OCI-LY1 (cell line): ENCODE measurements at regions not wholly inside any gene's neighbourhood (a gene's known extent, or its start where the extent isn't known, plus 50 kb on each side); places are given as distances from the start of the nearest gene placed in this dataset.

Experiments
- H2AFZ ChIP-seq: fragments of 200-600 bp; sonication (generic), shearing (Covaris generic); 2 replicates; pipeline ENCODE4 v1.6.0; 2014; ENCODE audit warnings: antibody characterized with exemption, mild to moderate bottlenecking, low read length
- H3F3A ChIP-seq: fragments of 200-600 bp; sonication (generic), shearing (Covaris generic); 2 replicates; pipeline ENCODE4 v1.6.0; 2014; ENCODE audit warnings: mild to moderate bottlenecking, antibody characterized with exemption, low read length, moderate library complexity; ENCODE audit not compliant: insufficient read depth
- H3K27ac ChIP-seq: fragments of 200-600 bp; sonication (generic); 2 replicates; pipeline ENCODE4 v1.5.1; 2014; ENCODE audit warnings: low read length, mixed run types, mild to moderate bottlenecking, low read depth; ENCODE audit not compliant: poor library complexity, severe bottlenecking
- H3K27me3 ChIP-seq: fragments of 200-600 bp; sonication (generic); 2 replicates; pipeline ENCODE4 v1.6.0; 2014; ENCODE audit warnings: antibody characterized with exemption, mild to moderate bottlenecking, low read length, moderate library complexity; ENCODE audit not compliant: insufficient read depth
- H3K36me3 ChIP-seq: fragments of 200-600 bp; sonication (generic); 2 replicates; pipeline ENCODE4 v1.6.1; 2014; ENCODE audit warnings: mild to moderate bottlenecking, antibody characterized with exemption, low read length, moderate library complexity, mixed read lengths; ENCODE audit not compliant: insufficient read depth
- H3K4me1 ChIP-seq: fragments of 200-600 bp; sonication (generic); 2 replicates; pipeline ENCODE4 v1.5.1; 2014; ENCODE audit warnings: mild to moderate bottlenecking, low read length, moderate library complexity; ENCODE audit not compliant: insufficient read depth, severe bottlenecking
- H3K4me2 ChIP-seq: fragments of 200-600 bp; sonication (generic), shearing (Covaris generic); 2 replicates; pipeline ENCODE4 v1.6.1; 2014; ENCODE audit warnings: low read length
- H3K4me3 ChIP-seq: fragments of 200-600 bp; sonication (generic); 2 replicates; pipeline ENCODE4 v1.5.1; 2014; ENCODE audit warnings: low read length, low read depth, mild to moderate bottlenecking, mixed read lengths; ENCODE audit not compliant: poor library complexity, severe bottlenecking
- H3K79me2 ChIP-seq: fragments of 200-600 bp; shearing (Covaris generic); 2 replicates; pipeline ENCODE4 v1.6.1; 2016; ENCODE audit warnings: mixed run types, low read length, mixed read lengths; ENCODE audit not compliant: insufficient read depth
- H3K9ac ChIP-seq: fragments of 200-600 bp; sonication (generic), shearing (Covaris generic); 2 replicates; pipeline ENCODE4 v1.6.1; 2014; ENCODE audit warnings: mild to moderate bottlenecking, low read length, mixed read lengths
- H3K9me2 ChIP-seq: fragments of 200-600 bp; sonication (generic), shearing (Covaris generic); 2 replicates; pipeline ENCODE4 v1.6.1; 2014; ENCODE audit warnings: low read depth, mild to moderate bottlenecking, low read length, mixed read lengths
- H3K9me3 ChIP-seq: fragments of 200-600 bp; shearing (Covaris generic); 2 replicates; pipeline ENCODE4 v1.6.1; 2014; ENCODE audit warnings: low read length, mixed read lengths
- H4K20me1 ChIP-seq: fragments of 200-600 bp; sonication (generic), shearing (Covaris generic); 2 replicates; pipeline ENCODE4 v1.6.0; 2016; ENCODE audit warnings: mild to moderate bottlenecking, low read length; ENCODE audit not compliant: insufficient read depth
- CTCF ChIP-seq: fragments of 200-600 bp; sonication (generic), shearing (Covaris generic); IDR thresholded peaks from 2 replicates; pipeline ENCODE4 v1.5.1; 2017; ENCODE audit warnings: mild to moderate bottlenecking, antibody characterized with exemption, low read length, moderate library complexity, mixed read lengths
- EZH2 ChIP-seq: fragments of 200-600 bp; sonication (generic), shearing (Covaris generic); IDR thresholded peaks from 2 replicates; pipeline ENCODE4 v1.8.0; 2017; ENCODE audit warnings: borderline replicate concordance, mixed run types, mild to moderate bottlenecking, antibody characterized with exemption, low read length, moderate library complexity, mixed read lengths

GRCh38 chr9:80500300-80500699, 928.5 kb downstream of the TLE4 start:
- H3K27me3 ChIP-seq = no peaks in the 10 kb centered on the region

DNA sequence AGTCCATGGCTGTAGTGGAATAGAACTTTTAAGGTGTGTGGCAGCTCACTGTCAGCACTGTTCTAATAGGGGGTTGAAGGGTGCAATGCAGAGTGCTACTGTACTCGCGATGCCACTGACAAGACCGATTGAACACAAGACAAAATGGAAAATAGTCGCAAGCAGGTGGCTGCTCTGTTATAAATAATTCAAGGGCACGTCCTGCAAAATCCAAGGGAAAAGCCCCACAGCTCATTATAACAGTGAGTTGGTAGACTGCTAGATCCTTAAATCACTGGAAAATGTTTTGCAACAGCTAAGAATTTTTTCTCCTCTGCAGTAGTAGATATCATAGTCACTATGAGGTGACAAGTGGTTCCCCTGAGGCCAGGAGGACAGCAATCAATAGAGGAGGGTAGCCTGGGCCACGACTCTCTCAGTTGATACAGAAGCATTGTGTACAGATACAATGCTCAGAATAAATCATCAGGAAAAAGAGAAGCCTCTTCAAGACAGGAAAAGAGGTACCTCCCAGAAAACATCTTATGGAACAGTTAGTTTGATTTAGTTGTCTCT, 926.3 kb downstream of the TLE4 start:
- H3K9me2 ChIP-seq = no peaks in the 10 kb centered on the region
- no peaks in the 10 kb centered on the region for H3F3A ChIP-seq
- H4K20me1 ChIP-seq = no peaks in the 10 kb centered on the region
- no peaks in the 10 kb centered on the region for H3K9me3 ChIP-seq
- no peak overlapping the region for H3K4me2 ChIP-seq
- no peaks in the 10 kb centered on the region for H3K4me1 ChIP-seq
- no peak overlapping the region for H3K27ac ChIP-seq
- H3K79me2 ChIP-seq = no peaks in the 10 kb centered on the region
- no peaks in the 10 kb centered on the region for H3K36me3 ChIP-seq
- no peaks in the 10 kb centered on the region for H3K27me3 ChIP-seq
- no peak overlapping the region for H2AFZ ChIP-seq
- no peak overlapping the region for H3K9ac ChIP-seq
- no peak overlapping the region for H3K4me3 ChIP-seq
- TF ChIP-seq EZH2 (no peak), CTCF (no peak)

More at GRCh38 chr9:80500300-80500699, 928.5 kb downstream of the TLE4 start:
- no peak for TF ChIP-seq CTCF
- TF ChIP-seq EZH2 = no peak
- no peaks in the 10 kb centered on the region for H3K79me2 ChIP-seq
- no peak overlapping the region for H2AFZ ChIP-seq
- H3K4me1 ChIP-seq = no peaks in the 10 kb centered on the region
- no peaks in the 10 kb centered on the region for H3K9me3 ChIP-seq
- H3K27ac ChIP-seq = no peak overlapping the region
- H3K9me2 ChIP-seq = no peaks in the 10 kb centered on the region
- H4K20me1 ChIP-seq = no peaks in the 10 kb centered on the region
- H3K9ac ChIP-seq = no peak overlapping the region
- no peaks in the 10 kb centered on the region for H3K36me3 ChIP-seq
- no peaks in the 10 kb centered on the region for H3F3A ChIP-seq
- H3K4me2 ChIP-seq = no peak overlapping the region
- H3K4me3 ChIP-seq = no peak overlapping the region

DNA sequence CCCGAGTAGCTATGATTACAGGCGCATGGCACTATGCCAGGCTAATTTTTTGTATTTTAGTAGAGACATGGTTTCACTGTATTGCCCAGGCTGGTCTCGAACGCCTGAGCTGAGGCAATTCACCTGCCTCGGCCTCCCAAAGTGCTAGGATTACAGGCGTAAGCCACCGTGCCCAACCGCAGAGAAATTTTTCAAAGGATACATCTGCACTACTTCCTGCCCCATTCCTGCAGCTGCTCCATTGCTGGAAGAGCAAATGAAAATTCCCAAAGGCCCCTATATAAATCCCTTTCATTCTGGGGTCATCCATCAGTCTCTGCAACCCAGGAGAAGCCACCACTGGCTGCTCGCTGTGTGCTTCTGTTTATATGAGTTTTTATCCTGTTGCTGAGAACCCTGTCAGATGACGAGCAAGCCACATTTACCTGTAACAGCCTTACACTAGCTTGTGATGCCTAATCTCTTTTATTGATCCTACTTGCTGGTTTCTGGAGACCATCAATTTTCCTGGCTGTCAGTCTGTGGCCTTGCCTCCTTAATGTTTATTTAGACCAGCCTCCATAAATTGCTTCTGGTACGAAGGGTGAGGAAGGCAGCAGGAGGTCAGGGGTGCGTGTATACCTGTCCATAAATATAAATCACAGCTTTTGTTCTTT, 925.3 kb downstream of the TLE4 start:
- no peak overlapping the region for H3K27ac ChIP-seq
- H3K9me2 ChIP-seq = no peaks in the 10 kb centered on the region
- TF ChIP-seq CTCF (no peak), EZH2 (no peak)
- no peaks in the 10 kb centered on the region for H3K79me2 ChIP-seq
- H4K20me1 ChIP-seq = no peaks in the 10 kb centered on the region
- H3K4me1 ChIP-seq = no peaks in the 10 kb centered on the region
- H3K4me3 ChIP-seq = no peak overlapping the region
- H3K9me3 ChIP-seq = no peaks in the 10 kb centered on the region
- H3K9ac ChIP-seq = no peak overlapping the region
- H3F3A ChIP-seq = no peaks in the 10 kb centered on the region
- H2AFZ ChIP-seq = no peak overlapping the region
- no peaks in the 10 kb centered on the region for H3K36me3 ChIP-seq
- no peaks in the 10 kb centered on the region for H3K27me3 ChIP-seq
- no peak overlapping the region for H3K4me2 ChIP-seq
